ENCODE measurements at regions not wholly inside any gene's neighbourhood (a gene's known extent, or its start where the extent isn't known, plus 50 kb on each side); places are given as distances from the start of the nearest gene placed in this dataset.
A peak's percentile ranks its signal among the peaks of the same experiment; 100 is the strongest.

- no peak for DNase-seq (ENCODE audit: low spot score)
Observed at GRCh38 chr2:5842326-5842725, 150.1 kb downstream of the SOX11 start.

- DNase-seq (ENCODE audit: low spot score): no peak
Observed at GRCh38 chr2:5845798-5846330, 153.7 kb downstream of the SOX11 start.

GRCh38 chr2:5846881-5847280, 154.7 kb downstream of the SOX11 start:
- peak; percentile 34 for DNase-seq (ENCODE audit: low spot score)

- peak; percentile 63 for DNase-seq (ENCODE audit: low spot score)
Observed at GRCh38 chr2:5849562-5849961, 157.4 kb downstream of the SOX11 start.

- no peak for DNase-seq (ENCODE audit: low spot score)
Observed at GRCh38 chr2:5851410-5851809, 159.2 kb downstream of the SOX11 start.

GRCh38 chr2:5854797-5855196, 162.6 kb downstream of the SOX11 start:
- DNase-seq (ENCODE audit: low spot score): no peak

GRCh38 chr2:5867056-5867455, 174.9 kb downstream of the SOX11 start:
- DNase-seq (ENCODE audit: low spot score): no peak

GRCh38 chr2:5868931-5869330, 176.7 kb downstream of the SOX11 start:
- DNase-seq (ENCODE audit: low spot score): no peak

- no peak for DNase-seq (ENCODE audit: low spot score)
Observed at GRCh38 chr2:5869936-5870335, 177.8 kb downstream of the SOX11 start.

- peak; percentile 39 for DNase-seq (ENCODE audit: low spot score)
Observed at GRCh38 chr2:5877360-5877759, 185.2 kb downstream of the SOX11 start.

- no peak for DNase-seq (ENCODE audit: low spot score)
Observed at GRCh38 chr2:5885451-5886173, 193.4 kb downstream of the SOX11 start.

- no peak for DNase-seq (ENCODE audit: low spot score)
Observed at GRCh38 chr2:5886462-5886861, 194.3 kb downstream of the SOX11 start.

- no peak for DNase-seq (ENCODE audit: low spot score)
Observed at GRCh38 chr2:5888126-5888525, 195.9 kb downstream of the SOX11 start.

- DNase-seq (ENCODE audit: low spot score): no peak
Observed at GRCh38 chr2:5889519-5889918, 197.3 kb downstream of the SOX11 start.

- no peak for DNase-seq (ENCODE audit: low spot score)
Observed at GRCh38 chr2:5894355-5894754, 202.2 kb downstream of the SOX11 start.

GRCh38 chr2:5895284-5895683, 203.1 kb downstream of the SOX11 start:
- DNase-seq (ENCODE audit: low spot score): no peak

GRCh38 chr2:5897249-5897648, 205.1 kb downstream of the SOX11 start:
- no peak for DNase-seq (ENCODE audit: low spot score)

GRCh38 chr2:5898667-5899066, 206.5 kb downstream of the SOX11 start:
- no peak for DNase-seq (ENCODE audit: low spot score)

- no peak for DNase-seq (ENCODE audit: low spot score)
Observed at GRCh38 chr2:5905661-5906060, 213.5 kb downstream of the SOX11 start.

GRCh38 chr2:5908071-5908470, 215.9 kb downstream of the SOX11 start:
- DNase-seq (ENCODE audit: low spot score): no peak

- no peak for DNase-seq (ENCODE audit: low spot score)
Observed at GRCh38 chr2:5911718-5912117, 219.5 kb downstream of the SOX11 start.

GRCh38 chr2:5913711-5914395, 221.7 kb downstream of the SOX11 start:
- no peak for DNase-seq (ENCODE audit: low spot score)

GRCh38 chr2:5914811-5915611, 222.8 kb downstream of the SOX11 start:
- peak; percentile 87 for DNase-seq (ENCODE audit: low spot score)

All from kidney tubule cell (primary cell).